ENCODE measurements at regions not wholly inside any gene's neighbourhood (a gene's known extent, or its start where the extent isn't known, plus 50 kb on each side); places are given as distances from the start of the nearest gene placed in this dataset.
A peak's percentile ranks its signal among the peaks of the same experiment; 100 is the strongest.

GRCh38 chr2:195545811-195546210 is 111.2 kb upstream of the SLC39A10 start:
- no peak for FAIRE-seq

DNA sequence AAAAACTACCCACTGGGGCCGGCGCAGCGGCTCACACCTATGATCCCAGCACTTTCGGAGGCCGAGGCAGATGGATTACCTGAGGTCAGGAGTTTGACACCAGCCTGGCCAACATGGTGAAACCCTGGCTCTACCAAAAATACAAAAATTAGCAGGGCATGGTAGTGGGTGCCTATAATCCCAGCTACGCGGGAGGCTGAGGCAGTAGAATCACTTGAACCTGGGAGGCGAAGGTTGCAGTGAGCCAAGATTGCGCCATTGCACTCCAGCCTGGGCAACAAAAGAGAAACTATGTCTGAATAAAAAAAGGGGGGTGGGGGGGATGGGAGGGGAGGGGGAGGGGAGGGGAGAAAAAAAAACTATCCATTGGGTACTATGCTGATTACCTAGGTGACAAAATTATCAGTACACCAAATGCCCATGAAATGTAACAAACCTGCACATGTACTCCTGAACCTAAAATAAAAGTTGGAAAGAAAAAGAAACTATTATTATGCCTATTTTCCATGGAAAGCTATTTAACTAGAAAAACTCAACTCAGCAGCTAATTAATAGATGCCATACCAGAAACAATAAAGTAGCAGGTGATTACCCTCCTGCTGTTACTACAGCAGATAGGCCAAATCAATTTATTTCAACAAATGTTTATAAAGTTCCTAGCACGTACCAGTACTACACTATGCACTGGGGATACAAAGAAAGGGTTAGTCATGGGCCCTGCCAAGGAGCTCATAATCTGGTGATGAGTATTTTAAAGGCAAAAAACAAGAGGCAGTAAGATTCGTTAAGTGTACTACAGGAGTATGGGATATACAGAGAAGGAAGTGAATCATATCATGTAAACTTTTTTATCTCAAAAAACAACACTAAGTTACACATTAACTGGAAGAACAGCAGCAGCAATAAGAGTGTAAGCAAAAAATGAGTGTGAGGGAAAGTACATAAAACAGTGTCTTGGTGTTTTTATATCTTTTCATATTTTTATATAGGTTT is 112.8 kb upstream of the SLC39A10 start:
- H3K9me3 ChIP-seq = no peaks in the 10 kb centered on the region

More at GRCh38 chr2:195545811-195546210, 111.2 kb upstream of the SLC39A10 start:
- WGBS, 2 donors = 84 to 86% methylated on average over 3 of the region's 3 CpGs
- Histone ChIP-seq H3K27ac (no peak overlapping the region), H3K27me3 (no peaks in the 10 kb centered on the region), H3K9me3 (no peaks in the 10 kb centered on the region), H3K36me3 (no peaks in the 10 kb centered on the region), H3K4me1 (peaks cover 0 to 10% (median 4%) of the 10 kb centered on the region in 3 donors), H3K4me3 (no peak overlapping the region)
- intact Hi-C loops (cut with DNase I) = no loop called here
- ATAC-seq = no peak
- no peak for TF ChIP-seq CTCF (IDR thresholded peaks at IDR 0.05)
- DNase-seq = no peak

DNA sequence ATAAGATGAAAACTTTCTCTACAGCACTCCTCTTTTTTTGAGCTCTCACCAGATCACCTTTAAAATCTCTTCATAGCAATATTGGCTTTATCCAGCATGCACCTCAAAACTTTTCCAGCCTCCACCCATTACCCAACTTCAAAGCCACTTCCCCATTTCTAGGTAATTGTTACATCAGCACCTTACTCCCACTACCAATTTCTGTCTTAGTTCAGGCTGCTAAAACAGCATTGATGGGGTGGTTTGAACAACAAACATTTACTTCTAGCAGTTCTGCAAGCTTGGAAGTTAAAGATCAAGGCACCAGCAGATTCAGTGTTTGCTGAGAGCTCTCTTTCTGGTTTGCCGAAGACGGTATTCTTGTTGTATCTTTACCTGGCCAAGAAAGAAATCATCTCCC is 114.0 kb upstream of the SLC39A10 start:
- Histone ChIP-seq H3K9me3 (no peaks in the 10 kb centered on the region), H3K27ac (no peak overlapping the region), H3K4me1 (peaks cover 0 to 10% (median 4%) of the 10 kb centered on the region in 3 donors), H3K36me3 (no peaks in the 10 kb centered on the region), H3K27me3 (no peaks in the 10 kb centered on the region), H3K4me3 (no peak overlapping the region)
- TF ChIP-seq CTCF (IDR thresholded peaks at IDR 0.05) = no peak
- ATAC-seq (no peak), DNase-seq (no peak), FAIRE-seq (no peak)
- intact Hi-C loops (cut with DNase I) = no loop called here
- WGBS, 2 donors = 99 to 100% methylated on average over 2 of the region's 2 CpGs

More for the DNA sequence above, 112.8 kb upstream of the SLC39A10 start:
- 82 to 83% methylated on average over 11 of the region's 11 CpGs for WGBS, 2 donors
- peak overlapping the region in 2 of 4 donors; percentile 61 to 63 for H3K27ac ChIP-seq
- no peaks in the 10 kb centered on the region for H3K36me3 ChIP-seq
- peak; percentile 68 for FAIRE-seq
- no peaks in the 10 kb centered on the region for H3K27me3 ChIP-seq
- peaks cover 0 to 10% (median 4%) of the 10 kb centered on the region in 3 donors for H3K4me1 ChIP-seq
- peak; percentile 88 to 98 (median 93) for ATAC-seq
- DNase-seq = no peak
- no peak for TF ChIP-seq CTCF (IDR thresholded peaks at IDR 0.05)
- intact Hi-C loops (cut with DNase I) = no loop called here
- no peak overlapping the region for H3K4me3 ChIP-seq

GRCh38 chr2:195542067-195542466 is 115.0 kb upstream of the SLC39A10 start:
- H3K36me3 ChIP-seq = no peaks in the 10 kb centered on the region
- H3K9me3 ChIP-seq = no peaks in the 10 kb centered on the region
- 69 to 72% methylated on average over 4 of the region's 4 CpGs for whole genome bisulfite sequencing, 2 donors
- H3K4me1 ChIP-seq = peaks cover 0 to 10% (median 4%) of the 10 kb centered on the region in 3 donors
- no peak for TF ChIP-seq CTCF (IDR thresholded peaks at IDR 0.05)
- intact Hi-C loops (cut with DNase I) = no loop called here
- H3K27me3 ChIP-seq = no peaks in the 10 kb centered on the region
- DNase-seq = no peak
- no peak for ATAC-seq
- FAIRE-seq = no peak
- no peak overlapping the region for H3K27ac ChIP-seq
- no peak overlapping the region for H3K4me3 ChIP-seq

DNA sequence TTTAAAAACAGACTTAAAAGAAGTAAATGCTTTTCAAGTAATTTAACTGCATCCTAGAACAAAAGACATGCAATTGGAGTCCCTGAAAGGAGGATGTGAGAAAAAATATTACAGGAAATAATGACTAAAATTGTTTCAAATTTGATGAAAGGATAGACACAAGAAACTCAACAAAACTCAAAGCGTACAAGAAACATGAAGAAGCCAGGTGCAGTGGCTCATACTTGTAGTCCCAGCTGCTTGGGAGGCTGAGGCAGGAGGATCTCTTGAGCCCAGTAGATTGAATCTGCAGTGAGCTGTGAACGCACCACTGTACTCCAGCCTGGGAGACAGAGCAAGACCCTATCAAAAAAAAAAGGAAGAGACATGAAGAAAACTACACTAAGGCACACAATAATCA is 118.1 kb upstream of the SLC39A10 start:
- Histone ChIP-seq H3K27me3 (no peaks in the 10 kb centered on the region), H3K4me1 (peaks cover 0 to 6% (median 0%) of the 10 kb centered on the region in 3 donors), H3K4me3 (no peak overlapping the region), H3K27ac (no peak overlapping the region), H3K9me3 (no peaks in the 10 kb centered on the region), H3K36me3 (no peaks in the 10 kb centered on the region)
- no peak for TF ChIP-seq CTCF (IDR thresholded peaks at IDR 0.05)
- FAIRE-seq = no peak
- no peak for ATAC-seq
- 84 to 95% methylated on average over 2 of the region's 2 CpGs for WGBS, 2 donors
- intact Hi-C loops (cut with DNase I) = no loop called here
- no peak for DNase-seq
